Stimulated activated naive CD4-positive, alpha-beta T cell (primary cell): ENCODE measurements at regions not wholly inside any gene's neighbourhood (a gene's known extent, or its start where the extent isn't known, plus 50 kb on each side); places are given as distances from the start of the nearest gene placed in this dataset.

Experiments
- DNase-seq, 6 experiments: peaks; one replicate each; lab custom pipeline; 2025; lab: John Stamatoyannopoulos, UW

DNA sequence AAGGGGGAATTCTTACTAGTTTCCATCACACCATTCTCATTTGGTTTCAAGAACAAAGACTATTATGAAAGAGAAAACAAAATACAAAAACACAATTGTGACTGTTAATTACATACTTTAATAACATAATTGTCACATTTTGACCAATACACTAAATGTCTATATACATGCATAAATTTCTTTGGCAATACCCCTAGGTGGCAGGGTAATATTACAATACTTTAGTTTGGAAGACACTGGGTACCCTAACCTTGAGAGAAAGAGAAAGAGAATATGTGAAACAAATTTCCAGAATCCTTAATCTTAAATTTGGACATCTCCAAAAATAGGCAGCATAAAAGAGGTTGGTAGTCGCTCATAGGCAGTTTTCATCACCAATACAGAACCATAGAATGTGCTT is 619.6 kb upstream of the ADAMTS16 start:
- no peak for DNase-seq

DNA sequence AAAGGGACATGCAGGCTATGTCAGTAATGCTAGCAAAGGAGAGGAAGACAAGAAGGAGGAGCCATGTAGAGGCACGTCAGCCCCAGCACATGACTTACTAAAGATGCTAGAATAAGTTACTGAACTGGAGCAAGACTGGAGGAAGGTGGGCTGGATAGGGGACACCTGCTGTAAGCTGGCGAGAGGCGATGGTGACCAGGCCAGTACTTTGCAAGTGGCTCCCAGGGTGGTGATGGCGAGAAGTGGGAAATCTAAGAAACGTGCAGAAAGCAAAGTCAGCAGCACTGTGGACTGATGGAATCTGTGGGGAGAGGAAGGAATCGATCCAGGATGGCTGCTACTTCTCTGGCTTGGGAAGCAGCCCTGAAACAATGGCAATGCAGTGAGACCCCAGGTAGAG is 617.1 kb upstream of the ADAMTS16 start:
- no peak for DNase-seq

DNA sequence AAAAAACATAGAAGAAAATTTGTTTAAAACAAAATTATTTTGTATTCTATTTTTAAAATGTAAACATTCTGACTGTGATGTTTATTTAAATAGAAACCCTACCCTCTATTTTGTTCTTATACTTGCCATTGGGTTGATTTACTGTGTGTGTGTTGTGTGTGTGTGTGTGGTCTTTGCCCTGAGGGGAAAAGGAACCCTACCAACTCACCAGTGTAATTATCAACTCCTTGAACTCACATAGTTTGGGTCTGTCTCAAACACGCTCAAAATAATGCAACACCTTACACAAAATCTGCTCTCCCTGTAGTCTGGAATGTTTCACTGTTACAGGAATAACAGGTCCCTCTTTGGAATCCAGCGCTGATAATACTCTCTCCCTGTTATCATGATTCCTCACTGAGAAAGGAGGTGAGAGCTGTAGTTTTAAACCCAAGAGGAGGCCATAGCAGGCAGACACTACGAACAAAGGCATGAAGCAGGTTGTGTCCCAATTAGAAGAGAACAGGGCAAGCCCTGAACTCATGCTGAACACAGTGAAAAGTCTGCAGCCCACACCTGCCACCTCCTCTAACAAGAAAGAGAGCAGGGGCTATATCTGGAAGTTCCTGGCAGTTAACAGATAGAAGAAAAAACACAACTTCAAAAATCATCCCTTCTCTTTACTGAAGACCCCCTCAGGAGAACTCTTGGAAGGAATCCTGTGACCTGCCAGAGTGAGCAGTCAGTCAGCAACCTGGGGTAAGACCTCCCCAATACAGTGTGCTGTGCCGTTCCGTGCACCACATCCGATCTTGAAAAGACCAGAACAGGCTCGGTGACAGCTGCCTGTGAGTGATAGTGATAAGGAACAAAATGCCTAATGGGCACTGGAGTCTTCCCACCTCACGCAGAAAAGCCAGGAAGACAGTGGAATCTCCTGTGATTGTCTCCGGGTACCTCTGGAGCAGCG is 608.1 kb upstream of the ADAMTS16 start:
- no peak for DNase-seq

DNA sequence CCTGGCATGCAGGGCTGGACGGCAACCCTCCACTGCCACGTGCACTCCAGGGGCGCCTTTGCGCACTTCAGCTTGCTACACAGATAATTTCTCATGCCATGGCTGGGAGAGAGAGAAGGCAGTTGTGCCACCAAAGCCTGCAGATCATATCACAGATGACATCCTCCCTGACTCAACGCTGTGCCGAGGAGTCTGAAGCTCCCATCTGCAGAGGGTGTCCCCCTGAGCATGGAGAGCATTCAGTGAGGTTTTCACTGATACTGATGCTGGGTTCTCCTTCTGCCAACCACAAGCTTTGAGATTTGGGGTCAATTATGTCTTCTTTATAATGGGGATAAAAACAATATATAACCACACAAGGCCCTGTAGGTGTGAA is 607.4 kb upstream of the ADAMTS16 start:
- DNase-seq = no peak

DNA sequence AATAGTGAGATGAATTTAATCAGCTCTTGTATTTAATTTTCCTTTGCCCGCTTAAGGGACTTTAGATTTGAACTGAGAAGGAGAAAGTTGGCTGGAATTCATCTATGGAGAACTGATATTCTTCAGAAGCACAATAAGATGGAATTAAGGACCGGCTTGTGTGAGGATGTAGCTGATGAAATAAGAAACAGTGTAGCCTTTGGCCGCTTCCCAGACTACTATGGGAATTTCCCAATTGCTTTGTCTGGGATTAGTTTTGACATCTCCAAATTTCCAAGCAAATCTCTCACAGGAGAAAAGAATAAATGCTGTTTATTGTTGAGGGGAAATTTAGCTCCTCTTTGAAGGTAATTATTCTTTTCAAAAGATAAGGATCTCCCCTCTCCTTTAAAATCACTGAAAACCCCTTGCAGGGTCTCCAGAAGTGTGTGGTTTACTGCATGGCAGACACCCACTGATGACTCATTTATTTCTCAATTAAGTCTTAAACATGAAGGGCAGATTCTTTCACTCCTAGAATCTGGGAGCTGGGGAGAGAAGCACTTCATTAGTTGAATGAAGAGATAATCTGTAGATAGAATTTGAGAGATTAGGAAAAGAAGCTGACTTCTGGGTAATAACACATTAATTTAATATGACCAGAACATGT is 606.5 kb upstream of the ADAMTS16 start:
- no peak for DNase-seq

DNA sequence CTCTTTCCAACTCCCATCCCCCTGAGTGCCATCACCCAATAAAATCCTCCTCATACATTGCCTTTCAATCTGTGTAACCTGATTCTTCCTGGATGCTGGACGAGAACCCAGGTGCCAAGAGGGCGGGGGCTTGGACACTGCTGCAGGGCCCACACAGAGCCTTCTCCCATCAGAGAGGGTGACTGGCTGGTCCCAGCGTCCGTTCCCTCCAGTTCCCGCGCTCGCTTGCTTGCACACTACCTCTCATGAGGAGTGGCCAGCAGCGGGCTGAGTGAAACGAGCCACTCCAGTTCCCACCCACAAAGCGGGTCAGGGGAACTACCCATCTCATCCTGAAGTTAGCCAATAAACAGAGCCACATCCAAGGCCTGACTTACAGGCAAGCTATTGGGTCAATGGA is 602.6 kb upstream of the ADAMTS16 start:
- DNase-seq = no peak

DNA sequence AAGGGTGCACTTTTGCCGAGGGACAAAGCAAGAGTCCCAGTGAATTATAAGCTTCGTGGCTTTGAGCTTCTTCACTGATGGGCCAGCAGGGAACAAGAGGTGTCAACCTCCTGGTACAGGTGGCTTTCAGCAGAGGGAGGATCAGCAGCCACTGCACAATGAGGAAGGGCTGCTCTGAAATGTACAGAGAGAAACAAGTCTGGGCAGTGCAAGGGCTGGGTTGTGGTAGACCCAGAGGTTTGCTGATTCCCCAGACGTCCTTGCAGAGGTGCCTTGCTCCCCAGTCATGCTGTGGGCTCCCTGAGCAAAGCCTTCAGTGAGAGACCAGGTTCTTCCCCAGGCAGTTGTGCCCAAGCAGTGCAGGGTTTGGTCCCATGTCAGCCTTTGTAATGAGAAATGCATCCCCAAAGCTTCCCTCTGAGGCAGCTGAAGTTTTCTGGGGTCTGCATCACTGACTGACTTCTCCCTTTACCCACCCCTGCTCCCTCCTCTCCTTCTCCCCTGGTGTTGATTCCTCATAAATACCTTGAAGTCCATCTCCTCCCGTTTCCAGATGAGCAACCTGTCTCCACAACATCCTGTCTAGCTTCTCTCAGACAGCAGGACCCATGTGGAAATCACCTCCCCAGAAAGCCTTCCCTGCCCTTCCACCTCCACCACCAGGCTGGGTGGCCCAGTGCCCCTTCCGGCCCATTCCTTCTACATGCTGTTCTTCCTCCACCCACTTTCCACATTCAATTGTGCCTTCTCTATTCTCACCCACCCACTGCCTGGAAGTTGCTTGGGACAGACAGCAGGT is 599.6 kb upstream of the ADAMTS16 start:
- DNase-seq = no peak

DNA sequence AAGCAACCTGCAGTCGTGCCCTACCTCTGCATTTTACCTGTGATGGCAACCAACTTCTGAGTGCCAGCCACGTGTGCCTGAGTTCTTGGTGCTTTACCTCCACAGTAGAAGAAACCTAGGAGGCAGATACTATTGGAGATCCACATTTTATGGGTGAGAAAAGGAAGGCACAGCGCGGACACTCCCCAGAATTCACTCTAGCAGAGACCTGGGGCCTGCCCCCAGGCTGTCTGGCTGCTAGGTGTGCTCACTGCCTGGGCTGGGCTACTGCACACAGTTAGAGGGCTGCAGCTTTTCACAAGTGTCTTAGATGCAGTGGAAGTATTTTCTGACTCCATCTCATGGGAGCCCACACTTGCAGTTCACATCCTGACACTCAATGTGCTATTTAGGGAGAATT is 598.8 kb upstream of the ADAMTS16 start:
- DNase-seq = no peak

DNA sequence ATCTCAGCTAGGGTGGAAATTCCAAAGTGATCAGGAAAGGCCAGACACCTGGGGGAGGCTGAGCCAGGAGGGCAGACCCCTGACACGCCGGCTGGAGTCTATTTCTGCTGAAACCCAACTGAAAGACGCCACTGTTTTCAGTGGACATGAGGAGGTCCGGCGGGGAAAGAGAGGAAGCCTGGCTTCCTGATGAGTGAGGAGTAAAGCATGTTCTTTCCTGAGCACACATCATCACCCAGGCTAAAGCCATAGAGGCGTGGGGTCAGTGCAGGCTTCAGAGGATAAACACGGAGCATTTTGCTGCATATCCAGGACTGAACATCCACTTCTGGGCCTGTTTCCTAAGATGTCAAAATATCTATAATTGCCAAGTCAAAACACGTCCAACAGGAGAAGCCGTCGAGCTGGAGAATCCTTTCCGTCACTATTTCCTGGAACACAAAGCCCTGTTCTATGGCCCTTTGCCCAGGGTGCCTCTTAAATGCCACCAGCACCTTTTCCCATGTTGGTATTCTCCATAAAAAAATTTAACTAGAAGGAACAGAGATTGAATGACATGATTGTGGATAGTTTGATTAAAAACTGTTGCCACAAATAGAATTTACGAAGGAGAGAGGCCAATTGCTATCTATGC is 597.9 kb upstream of the ADAMTS16 start:
- DNase-seq = no peak

DNA sequence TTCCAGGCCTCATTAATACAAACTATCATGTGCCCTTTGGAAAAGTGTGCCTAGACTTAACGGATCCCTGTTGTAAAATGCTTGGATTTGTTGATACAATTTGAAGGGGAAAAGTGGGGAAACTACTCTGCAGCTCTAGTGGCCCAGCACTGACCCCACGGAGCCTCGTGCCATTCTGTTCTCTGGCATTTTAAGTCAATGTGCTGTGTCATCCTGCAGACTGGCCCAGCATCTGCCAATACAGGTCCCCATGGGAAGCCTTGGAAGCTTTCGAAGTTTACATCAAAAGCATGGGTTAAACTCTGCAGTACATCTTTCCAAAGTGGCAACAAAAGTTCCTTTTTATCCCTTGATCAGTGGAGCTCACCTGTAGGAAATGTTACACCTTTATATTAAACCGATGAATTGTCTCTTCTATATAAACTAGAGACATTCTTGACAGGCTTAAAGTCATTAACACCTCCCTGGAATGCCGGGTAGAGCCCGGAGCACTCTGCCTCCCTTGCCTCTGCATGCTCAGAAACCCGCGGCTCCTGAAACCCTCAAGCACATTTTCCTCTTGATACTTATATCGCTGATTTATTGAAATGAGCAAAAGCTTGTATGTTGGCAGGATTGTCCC is 596.0 kb upstream of the ADAMTS16 start:
- DNase-seq = no peak

DNA sequence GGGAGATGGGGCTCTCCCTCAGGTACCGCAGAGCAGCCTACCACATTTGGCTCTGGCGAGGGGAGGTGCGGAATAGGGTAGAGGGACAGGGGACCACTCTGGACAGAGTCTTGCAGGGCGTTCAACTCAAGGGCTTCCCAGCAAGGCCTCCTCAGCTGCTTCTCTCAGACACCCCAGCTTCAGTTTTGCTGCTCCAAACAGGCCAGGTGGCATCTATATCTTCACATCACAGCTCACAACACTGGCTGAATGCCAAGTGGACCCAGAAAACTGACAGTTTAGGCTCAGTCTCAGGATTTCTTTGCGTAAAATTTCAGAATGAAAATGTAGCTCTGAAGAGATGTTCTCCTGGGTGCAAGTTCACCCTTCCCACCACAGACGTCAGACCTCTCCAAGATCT is 592.6 kb upstream of the ADAMTS16 start:
- no peak for DNase-seq

DNA sequence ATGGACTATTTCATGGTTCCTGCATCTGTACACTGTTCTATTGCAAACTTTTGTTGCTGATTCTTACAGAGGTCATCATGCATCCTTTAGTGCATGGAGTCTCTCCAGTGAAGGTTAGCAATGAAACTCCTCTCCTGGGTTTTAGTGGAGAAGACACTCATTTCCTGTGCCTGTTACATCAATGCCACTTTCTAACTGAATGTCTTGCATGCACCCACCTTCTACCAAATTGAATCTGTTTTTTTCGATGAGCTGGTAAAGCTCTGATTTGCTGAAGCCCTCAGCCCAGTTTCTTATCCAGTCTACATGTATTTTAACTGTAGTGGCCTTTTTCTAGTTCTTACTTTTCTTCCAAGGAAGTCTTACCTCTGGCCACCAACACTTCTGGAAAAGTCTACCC is 591.8 kb upstream of the ADAMTS16 start:
- no peak for DNase-seq

DNA sequence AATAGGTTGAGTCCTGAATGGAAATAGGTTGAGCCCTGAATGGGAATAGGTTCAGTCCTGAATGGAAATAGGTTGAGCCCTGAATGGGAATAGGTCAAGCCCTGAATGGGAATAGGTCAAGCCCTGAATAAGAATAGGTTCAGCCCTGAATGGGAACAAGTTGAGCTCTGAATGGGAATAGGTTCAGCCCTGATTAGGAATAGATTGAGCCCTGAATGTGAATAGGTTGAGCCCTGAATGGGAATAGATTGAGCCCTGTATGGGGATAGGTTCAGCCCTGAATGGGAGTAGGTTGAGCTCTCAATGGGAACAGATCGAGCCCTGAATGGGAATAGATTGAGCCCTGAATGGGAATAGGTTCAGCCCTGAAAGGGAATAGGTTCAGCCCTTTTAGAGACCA is 590.8 kb upstream of the ADAMTS16 start:
- no peak for DNase-seq

DNA sequence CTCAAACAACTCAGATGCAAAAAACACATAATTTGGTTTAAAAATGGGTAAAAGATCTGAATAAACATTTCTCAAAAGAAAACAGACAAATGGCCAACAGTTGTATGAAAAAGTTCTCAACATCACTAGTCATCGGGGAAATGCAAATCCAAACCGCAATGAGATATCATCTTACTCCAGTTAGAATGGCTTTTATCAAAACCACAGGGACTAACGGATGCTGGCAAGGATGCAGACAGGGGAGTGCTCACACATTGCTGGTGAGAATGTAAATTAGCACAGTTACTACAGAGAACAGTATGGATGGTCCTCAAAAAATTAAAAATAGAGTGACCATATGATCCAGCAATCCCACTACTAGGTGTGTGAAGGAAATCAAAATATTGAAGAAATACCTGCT is 589.1 kb upstream of the ADAMTS16 start:
- no peak for DNase-seq

DNA sequence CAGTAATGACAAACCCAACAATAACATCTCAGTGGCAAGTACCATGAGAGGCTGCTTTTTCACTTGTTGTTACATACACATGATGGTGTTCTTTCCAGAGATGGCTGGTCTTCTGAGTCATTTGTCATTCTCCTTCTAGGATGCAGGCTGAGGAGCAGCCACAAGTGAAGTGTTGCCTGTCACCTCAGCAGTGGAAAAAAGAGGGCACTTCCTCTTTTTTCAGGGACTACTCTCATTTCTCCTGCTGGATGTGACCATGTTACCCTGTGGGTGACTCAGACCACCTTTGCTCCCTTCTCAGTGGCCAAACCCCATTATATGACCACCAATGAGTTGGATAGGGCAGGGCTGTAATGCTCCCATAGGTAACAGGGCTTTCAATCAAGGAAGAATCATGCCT is 587.0 kb upstream of the ADAMTS16 start:
- no peak for DNase-seq

DNA sequence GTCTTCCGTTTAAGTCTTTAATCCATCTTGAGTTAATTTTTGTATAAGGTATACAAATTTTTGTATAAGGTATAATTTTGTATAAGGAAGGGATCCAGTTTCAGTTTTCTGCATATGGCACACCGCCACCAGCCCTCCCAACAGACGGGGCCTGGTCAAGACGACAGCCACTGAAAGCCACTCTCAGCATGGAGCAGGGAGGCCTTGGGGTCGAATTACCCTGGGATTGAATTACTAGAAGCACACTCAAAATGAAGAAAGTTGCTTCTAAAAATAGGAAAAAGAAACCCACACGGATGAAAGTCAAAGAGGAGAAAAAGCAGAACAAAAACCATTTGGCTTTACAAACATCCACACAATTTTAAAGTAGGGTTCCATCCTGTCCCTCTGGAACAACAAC is 586.2 kb upstream of the ADAMTS16 start:
- no peak for DNase-seq

DNA sequence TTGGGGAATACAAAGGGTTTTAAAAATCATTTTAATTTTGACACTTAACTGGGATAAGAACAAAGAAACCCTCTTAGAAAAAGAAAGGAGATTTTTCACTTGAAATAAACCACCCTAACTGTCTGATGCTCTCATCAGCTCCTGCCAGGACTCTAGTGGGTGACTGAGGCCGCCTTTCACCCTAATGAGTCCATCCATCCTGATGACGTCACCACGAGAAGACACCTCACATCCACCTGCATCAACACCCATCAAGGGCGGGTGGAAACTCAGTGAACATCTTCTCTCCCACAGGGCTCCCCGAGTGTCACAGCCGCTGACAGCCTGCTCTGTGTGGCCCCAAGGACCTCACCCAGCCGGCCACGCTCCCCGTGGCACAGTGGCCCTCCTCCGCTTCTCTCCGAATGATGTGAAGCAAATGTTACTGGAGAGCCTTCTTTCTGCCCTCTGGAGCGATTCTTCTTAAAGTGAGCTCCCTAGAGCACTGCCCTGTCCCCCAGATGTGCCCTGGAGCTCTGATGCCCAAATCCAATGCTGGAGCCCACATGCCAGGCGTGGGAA is 584.3 kb upstream of the ADAMTS16 start:
- DNase-seq = no peak

DNA sequence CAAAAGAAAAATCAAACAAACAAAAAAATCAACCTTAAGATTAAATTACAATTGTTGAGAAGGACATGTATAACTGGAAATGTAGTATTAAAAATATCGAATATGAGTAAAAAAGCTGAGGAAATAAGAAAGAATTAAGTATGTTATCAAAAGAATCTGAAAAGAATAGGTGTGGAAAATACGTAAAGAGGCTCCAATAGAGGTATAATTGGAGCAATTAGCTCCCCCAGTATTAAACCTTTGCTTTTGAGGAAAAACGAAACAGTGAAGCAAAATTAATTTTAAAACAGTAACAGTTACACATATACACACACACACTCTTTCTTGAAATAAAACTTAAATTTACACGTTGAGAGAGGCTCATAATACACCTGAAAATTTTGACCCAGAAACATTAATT is 578.7 kb upstream of the ADAMTS16 start:
- no peak for DNase-seq

DNA sequence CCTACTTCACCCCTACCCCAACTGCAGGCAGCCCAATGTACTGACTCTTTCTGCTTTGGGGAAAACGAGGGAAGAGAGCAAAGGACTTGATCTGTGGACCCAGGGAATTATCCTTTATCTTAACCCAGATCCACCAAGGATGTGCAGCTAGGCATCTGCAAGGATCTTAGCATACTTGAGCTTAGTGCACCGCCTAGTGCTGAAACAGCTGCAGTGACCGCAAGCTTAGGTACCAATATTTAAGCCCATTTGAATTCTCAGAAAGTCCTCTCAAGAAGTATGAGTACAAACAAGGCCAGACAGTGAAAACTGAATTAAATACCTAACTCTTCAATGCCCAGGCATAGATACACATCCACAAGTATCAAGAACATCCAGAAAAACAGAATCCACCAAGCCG is 576.7 kb upstream of the ADAMTS16 start:
- DNase-seq = no peak

DNA sequence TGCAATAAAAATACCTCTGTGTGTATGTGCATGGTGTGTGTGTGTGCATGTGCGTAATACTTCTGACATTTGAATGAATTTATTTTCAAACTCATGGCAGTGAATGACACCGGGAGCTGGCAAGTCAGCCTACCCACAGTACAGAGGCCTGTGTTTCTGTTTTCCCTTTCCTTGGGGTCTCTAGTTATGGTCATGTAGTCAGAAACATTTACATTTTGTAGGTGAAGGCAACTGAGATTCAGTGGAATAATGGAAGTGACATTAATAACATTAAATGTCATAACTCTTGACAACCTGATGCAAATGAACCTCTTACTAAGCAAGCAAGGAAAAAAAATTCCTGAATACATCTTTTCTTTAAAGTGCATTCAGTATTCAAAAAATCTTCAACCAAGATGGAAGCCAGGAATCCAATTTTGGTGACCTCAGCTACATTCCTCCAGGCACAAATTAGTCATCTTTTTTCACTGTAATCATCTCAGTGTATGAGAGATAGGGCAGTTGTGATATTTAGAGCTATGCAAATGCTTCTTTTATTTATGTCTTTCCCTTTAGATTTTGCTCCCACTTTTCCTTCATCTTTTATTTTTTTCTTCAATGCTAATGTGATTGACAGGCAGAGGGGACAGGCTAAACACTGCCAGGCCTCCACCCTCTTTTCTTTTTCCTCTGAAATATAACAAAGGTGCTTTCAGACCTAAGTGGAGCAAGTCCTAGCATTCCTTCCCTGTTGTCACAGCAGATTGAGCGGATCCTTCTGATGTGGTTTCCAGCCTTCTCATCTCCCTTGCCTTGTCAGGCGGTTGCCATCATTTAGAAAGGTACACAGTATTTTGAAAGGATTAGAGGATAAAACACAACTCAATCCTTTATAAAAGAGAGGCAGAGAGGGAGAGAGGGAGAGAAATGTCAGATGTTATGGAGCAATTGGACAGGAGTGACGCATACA is 569.8 kb upstream of the ADAMTS16 start:
- no peak for DNase-seq
